GM23248 (cell line): ENCODE measurements at regions not wholly inside any gene's neighbourhood (a gene's known extent, or its start where the extent isn't known, plus 50 kb on each side); places are given as distances from the start of the nearest gene placed in this dataset.

Experiments used
- EZH2 ChIP-seq: fragments of 200-600 bp; sonication (generic); IDR thresholded peaks from 2 replicates; pipeline ENCODE4 v1.6.1; 2018; ENCODE audit warnings: antibody characterized with exemption, mild to moderate bottlenecking; ENCODE audit not compliant: insufficient read depth, poor library complexity, severe bottlenecking
- EZH2phosphoT487 ChIP-seq: fragments of 200-600 bp; sonication (generic); IDR thresholded peaks from 2 replicates; pipeline ENCODE4 v1.6.1; 2018; ENCODE audit warnings: antibody characterized with exemption, moderate library complexity, mild to moderate bottlenecking, low read depth; ENCODE audit not compliant: insufficient read depth

DNA sequence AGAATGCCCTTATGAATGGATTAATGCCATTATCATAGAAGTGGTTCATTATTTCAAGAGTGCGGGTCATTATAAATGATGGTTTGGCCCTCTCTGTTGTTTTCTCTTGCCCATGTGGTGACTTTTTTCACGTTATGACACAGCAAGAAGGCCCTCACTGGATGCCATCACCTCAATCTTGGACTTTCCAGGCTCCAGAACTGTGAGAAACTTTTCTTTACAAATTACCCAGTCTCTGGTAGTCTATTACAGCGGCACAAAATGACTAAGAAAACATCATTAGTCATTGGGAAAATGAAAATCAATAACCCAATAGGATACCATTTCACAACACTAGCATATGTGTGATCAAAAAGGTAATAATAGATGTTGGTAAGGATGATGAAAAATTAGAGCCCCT is 119.0 kb upstream of the LPP start:
- TF ChIP-seq EZH2, result no peak
- TF ChIP-seq EZH2phosphoT487, result no peak
